ENCODE measurements at regions not wholly inside any gene's neighbourhood (a gene's known extent, or its start where the extent isn't known, plus 50 kb on each side); places are given as distances from the start of the nearest gene placed in this dataset.

DNA sequence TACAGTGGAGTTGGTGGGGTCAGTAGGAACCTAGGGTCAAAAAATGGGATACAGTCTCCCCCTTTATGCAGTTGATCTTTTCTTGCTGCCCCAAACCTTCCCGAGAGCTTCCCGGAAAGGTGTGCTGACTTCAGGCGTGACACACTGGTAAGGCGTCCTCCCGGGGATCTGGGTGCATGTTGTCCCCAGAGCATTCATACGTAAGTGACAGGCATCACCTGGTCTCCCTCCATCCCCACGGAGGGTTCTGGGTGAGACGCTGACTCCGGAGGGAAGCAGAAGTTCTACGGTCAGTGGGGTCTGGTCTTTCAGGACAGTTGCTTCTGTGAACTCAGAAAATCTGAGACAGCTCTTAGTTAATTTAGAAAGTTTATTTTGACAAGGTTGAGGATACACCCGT, 159.6 kb upstream of the RTL1 start:
- CTCF ChIA-PET = no interaction called here

DNA sequence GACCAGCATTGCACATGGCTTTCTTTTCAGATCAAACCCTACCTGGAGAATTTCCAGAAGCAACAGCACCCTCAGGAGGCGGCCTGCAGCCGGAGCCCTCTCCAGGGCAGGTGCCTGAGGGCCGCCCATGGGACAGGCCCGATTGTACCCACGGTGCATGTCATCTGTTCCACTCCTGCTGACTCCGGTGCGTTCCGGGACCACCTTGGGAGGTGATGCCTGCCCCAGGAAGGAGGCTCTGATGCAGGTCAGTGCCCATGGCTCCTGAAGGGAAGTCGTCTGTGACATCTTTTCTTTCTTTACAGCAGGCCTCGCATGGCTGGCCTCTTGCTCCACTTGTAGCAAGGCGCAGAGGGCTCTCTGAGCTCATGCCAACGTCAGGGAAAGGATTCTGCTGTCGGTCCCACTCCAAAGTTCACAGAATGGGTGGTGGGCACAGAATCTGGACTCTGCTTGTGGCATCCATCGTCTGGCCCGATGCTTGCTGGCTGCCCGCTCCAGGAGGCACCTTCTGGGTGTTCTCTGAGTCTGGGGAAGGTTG, 160.7 kb upstream of the RTL1 start:
- POLR2A ChIA-PET = no interaction called here

More for the DNA sequence above, 159.6 kb upstream of the RTL1 start:
- Mint-ChIP-seq H3K4me3 (no peak overlapping the region), H3K27me3 (no peaks in the 10 kb centered on the region), H3K27ac (no peak overlapping the region), H3K36me3 (ENCODE audit: low read depth) (no peaks in the 10 kb centered on the region), H3K9me3 (peaks cover 3% of the 10 kb centered on the region), H3K4me1 (no peaks in the 10 kb centered on the region)
- DNase-seq = no peak
- POLR2A ChIA-PET = no interaction called here

DNA sequence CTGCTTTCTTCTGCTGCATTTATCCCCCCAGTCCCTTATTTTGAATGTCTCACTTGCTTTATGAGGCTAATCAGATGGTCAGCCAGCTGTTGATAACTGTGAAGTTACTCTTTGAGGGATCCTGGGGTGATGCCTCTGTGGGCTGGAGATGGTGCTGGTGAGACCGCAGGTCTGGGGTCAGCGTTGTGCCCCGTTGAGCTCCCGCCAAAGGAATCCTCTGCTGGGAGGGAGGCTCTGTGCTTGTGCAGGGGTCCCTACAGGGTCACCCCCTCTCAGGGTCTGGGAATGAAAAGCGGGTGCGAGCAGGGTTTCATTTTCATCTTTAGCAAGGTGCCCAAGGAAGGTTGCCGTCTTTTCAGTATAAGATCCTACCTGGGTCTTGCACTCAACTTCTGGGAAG, 161.2 kb upstream of the RTL1 start:
- Mint-ChIP-seq H3K27ac (no peak overlapping the region), H3K4me1 (no peaks in the 10 kb centered on the region), H3K27me3 (no peaks in the 10 kb centered on the region), H3K36me3 (ENCODE audit: low read depth) (no peaks in the 10 kb centered on the region), H3K4me3 (no peak overlapping the region), H3K9me3 (peaks cover 3% of the 10 kb centered on the region)
- no peak for DNase-seq
- ChIA-PET POLR2A (no interaction called here), CTCF (no interaction called here)

More for the DNA sequence above, 160.7 kb upstream of the RTL1 start:
- Mint-ChIP-seq H3K4me3 (no peak overlapping the region), H3K27ac (no peak overlapping the region), H3K27me3 (no peaks in the 10 kb centered on the region), H3K4me1 (no peaks in the 10 kb centered on the region), H3K9me3 (peaks cover 3% of the 10 kb centered on the region), H3K36me3 (ENCODE audit: low read depth) (no peaks in the 10 kb centered on the region)
- CTCF ChIA-PET = no interaction called here
- no peak for DNase-seq

DNA sequence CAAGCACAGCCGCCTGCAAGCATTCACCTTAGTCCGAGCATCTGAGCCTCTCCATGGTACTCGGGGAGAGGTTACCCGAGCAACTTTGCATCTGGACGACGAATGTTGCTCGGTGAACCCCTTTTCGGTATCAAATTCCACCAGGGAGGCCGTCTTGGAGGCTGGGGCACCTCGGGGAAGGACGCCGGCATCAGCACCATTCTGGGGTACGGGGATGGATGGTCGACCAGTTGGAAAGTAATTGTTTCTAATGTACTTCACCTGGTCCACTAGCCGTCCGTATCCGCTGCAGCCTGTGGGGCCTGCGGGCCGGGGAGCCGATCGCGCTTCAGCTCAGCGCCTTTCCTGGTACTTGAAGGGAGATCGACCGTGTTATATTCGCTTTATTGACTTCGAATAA, 161.7 kb upstream of the RTL1 start:
- ChIA-PET CTCF (no interaction called here), POLR2A (no interaction called here)
- no peak overlapping the region for H3K27ac Mint-ChIP-seq
- H3K9me3 Mint-ChIP-seq = peaks cover 3% of the 10 kb centered on the region
- no peaks in the 10 kb centered on the region for H3K36me3 Mint-ChIP-seq (ENCODE audit: low read depth)
- no peaks in the 10 kb centered on the region for H3K27me3 Mint-ChIP-seq
- no peak for DNase-seq
- H3K4me1 Mint-ChIP-seq = no peaks in the 10 kb centered on the region
- no peak overlapping the region for H3K4me3 Mint-ChIP-seq

DNA sequence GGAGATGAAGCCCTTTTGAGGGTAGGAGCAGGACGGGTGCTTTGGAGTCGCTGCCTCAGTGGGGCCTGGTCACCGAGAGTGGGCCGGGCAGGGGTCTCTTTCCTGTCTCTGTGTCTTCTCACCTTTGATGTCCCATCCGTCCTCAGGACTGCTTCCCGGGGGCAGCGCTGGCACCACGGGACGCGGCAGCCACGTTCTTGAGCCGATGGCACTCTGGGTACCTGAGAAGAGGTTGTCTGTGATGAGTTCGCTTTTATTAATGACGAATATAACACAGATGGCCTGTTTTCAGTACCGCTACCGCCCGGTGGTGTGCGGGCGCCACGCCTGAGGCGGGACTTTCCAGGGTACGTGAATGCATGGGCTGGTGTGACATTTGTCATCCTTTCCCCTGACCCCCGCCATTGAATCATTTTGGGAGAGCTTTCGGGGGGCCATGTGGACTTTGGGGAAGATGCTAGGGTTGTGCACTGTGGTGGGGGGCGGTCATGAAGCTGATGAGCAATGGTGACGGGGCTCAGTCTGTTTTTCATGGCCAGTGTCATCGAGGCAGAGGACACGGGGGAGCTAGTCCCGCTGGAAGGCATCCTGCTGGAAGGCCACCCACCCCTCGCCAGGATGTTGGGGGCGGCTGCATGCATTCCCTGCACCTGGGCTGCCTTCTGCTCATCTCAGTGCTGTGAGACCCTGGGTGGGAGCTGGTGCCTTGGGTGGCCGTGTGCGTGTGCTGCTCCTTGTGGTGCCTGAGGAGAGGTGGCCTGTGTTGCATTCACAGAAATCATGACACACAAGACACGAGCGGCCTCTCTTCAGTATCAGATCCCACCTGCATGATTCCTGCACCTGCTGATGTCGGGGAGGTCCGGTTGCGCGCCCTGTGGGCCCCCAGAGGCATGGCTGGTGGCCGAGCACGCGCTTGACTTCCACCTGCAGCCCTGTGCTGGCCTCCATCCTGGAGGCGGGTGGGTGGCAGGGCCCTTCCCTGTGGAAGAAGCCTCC, 162.5 kb upstream of the RTL1 start:
- no peak overlapping the region for H3K4me3 Mint-ChIP-seq

DNA sequence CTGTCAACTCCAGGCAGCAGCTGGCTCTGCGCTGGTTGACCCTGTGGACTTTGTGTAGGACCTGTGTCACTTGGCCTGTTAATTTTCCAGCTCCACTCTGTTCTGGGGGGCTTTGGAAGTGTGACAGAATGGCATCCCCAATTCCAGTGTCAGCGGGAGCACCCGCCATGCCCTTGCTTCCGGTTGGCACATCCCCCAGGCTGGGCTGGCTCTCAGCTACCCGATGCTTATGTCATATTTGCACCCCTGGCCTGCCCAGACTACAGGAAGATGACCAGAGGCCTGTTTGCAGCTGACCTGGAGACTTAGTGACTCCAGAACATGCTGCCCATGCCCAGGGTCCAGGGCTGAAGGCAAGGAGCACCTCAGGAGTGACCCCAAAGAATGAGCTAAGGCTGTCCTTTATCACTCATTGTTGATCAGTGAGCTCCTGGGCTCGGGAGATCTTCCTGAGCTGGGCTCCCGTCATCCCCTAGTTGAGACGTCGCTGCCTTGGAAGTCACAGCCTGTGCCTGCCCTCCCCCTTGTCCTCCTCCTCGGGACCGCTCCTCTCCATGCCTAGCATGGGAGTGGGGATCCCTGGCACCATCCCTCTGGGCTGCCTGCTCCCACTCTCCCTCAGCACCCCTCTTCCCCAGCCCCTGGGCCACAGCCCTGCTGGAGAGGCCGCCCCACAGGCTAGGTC, 163.4 kb upstream of the RTL1 start:
- ChIA-PET CTCF (no interaction called here), POLR2A (no interaction called here)
- Mint-ChIP-seq H3K36me3 (ENCODE audit: low read depth) (no peaks in the 10 kb centered on the region), H3K4me1 (no peaks in the 10 kb centered on the region), H3K4me3 (no peak overlapping the region), H3K9me3 (no peaks in the 10 kb centered on the region), H3K27me3 (no peaks in the 10 kb centered on the region), H3K27ac (no peak overlapping the region)
- DNase-seq = no peak

More for the DNA sequence above, 162.5 kb upstream of the RTL1 start:
- Mint-ChIP-seq H3K36me3 (ENCODE audit: low read depth) (no peaks in the 10 kb centered on the region), H3K4me1 (no peaks in the 10 kb centered on the region), H3K27me3 (no peaks in the 10 kb centered on the region), H3K9me3 (peaks cover 3% of the 10 kb centered on the region), H3K27ac (no peak overlapping the region)
- ChIA-PET POLR2A (no interaction called here), CTCF (no interaction called here)
- no peak for DNase-seq

DNA sequence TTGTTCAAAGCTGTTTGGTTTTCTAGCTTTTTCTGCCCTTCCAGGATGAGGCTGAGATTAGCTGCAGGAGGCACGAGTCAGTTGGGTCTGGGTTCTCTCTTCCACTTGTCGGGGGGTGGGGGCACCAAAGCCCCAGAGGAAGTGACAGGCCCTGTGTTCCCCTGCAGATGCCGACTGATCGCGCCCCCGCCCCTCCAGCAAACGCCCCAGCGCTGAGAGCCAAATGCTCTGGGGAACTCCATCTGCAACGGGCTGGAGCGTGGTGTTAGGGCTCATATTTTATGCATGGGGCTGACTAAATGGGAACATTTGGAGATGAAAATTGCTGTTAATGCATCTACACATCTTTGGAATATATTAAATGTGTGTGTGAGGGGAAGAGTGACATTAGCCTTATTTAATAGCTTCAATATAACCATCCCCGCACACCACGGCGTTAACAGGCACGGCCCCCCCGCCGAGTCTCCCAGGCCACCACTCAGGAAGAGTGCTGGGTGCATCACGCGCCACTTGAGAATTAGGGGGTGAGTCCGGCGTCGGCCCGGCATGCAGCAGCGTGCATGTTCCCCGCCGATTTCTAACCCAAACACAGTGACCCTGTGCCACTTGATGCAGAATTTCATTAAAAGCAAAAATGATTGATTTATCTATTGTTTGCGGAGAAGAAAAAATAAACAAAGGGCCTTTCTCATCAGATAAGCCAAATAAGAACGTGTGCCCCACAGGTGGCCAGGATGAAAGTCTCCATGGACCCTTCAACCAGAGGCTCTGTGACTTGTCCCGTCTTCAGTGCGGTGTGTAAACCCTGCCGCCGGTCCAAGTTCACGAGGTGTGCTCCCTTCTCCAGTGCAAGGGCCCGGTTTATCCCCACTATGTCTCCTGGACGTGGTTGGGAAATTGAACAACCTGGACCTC, 165.0 kb upstream of the RTL1 start:
- Mint-ChIP-seq H3K27me3 (no peaks in the 10 kb centered on the region), H3K36me3 (ENCODE audit: low read depth) (no peaks in the 10 kb centered on the region), H3K4me3 (no peak overlapping the region), H3K9me3 (no peaks in the 10 kb centered on the region), H3K4me1 (no peaks in the 10 kb centered on the region), H3K27ac (no peak overlapping the region)
- ChIA-PET POLR2A (no interaction called here), CTCF (no interaction called here)
- no peak for DNase-seq

DNA sequence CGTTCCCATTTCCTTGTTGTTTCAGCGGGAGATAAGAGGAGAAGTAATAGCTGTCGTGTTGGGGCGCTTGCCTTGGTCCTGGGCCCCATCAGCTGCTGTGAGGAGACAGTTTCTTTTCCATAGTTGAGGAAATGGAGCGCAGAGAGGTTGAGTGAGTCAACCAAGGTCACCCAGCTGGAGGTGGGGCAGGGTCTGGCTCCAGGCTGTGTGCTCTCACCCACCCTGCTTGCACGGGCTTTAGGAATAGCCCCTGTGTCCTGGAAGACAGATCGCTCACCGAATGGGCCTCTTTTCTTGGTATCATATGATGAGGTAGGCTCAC, 165.7 kb upstream of the RTL1 start:
- DNase-seq = no peak
- no peaks in the 10 kb centered on the region for H3K4me1 Mint-ChIP-seq
- CTCF ChIA-PET = no interaction called here
- no peaks in the 10 kb centered on the region for H3K27me3 Mint-ChIP-seq
- H3K9me3 Mint-ChIP-seq = no peaks in the 10 kb centered on the region
- no peak overlapping the region for H3K4me3 Mint-ChIP-seq
- H3K27ac Mint-ChIP-seq = no peak overlapping the region
- POLR2A ChIA-PET = no interaction called here
- H3K36me3 Mint-ChIP-seq (ENCODE audit: low read depth) = no peaks in the 10 kb centered on the region

DNA sequence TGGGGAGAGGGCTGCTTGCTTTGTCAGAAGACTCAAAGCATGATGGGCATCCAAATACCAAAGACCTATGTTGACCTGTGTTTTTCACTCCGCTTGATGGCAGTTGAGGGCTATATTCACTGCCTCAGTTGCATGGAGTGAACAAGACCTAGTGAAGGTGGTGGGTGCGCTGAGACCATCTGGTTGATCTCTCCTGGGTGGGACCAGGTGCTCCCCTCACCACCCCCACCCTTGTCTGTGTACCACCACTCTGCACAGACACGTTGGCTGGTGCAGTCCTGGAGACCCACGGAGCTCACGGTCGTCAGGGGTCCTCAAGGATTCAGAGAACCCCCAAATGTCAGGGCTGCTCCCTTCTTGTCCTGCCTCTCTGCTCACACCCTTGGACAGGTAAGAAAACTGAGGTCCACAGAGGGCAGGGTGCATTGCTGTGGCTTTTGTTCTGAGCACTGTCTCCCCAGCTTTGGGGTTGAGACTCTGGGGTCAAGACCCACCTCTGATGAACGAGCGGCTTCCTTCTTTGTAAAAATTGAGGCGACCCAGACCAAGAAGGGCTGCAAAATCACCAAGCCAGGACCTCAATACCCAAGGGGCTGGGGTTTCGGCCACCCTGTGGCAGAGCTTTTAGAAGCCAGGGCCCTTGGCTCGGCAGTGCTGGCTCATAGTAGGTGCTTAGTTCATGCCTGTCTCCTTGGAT, 166.3 kb upstream of the RTL1 start:
- CTCF ChIA-PET = no interaction called here
- POLR2A ChIA-PET = no interaction called here
- H3K9me3 Mint-ChIP-seq = no peaks in the 10 kb centered on the region
- no peak for DNase-seq
- H3K27ac Mint-ChIP-seq = no peak overlapping the region
- H3K36me3 Mint-ChIP-seq (ENCODE audit: low read depth) = no peaks in the 10 kb centered on the region
- H3K4me1 Mint-ChIP-seq = no peaks in the 10 kb centered on the region
- no peak overlapping the region for H3K4me3 Mint-ChIP-seq
- H3K27me3 Mint-ChIP-seq = no peaks in the 10 kb centered on the region

DNA sequence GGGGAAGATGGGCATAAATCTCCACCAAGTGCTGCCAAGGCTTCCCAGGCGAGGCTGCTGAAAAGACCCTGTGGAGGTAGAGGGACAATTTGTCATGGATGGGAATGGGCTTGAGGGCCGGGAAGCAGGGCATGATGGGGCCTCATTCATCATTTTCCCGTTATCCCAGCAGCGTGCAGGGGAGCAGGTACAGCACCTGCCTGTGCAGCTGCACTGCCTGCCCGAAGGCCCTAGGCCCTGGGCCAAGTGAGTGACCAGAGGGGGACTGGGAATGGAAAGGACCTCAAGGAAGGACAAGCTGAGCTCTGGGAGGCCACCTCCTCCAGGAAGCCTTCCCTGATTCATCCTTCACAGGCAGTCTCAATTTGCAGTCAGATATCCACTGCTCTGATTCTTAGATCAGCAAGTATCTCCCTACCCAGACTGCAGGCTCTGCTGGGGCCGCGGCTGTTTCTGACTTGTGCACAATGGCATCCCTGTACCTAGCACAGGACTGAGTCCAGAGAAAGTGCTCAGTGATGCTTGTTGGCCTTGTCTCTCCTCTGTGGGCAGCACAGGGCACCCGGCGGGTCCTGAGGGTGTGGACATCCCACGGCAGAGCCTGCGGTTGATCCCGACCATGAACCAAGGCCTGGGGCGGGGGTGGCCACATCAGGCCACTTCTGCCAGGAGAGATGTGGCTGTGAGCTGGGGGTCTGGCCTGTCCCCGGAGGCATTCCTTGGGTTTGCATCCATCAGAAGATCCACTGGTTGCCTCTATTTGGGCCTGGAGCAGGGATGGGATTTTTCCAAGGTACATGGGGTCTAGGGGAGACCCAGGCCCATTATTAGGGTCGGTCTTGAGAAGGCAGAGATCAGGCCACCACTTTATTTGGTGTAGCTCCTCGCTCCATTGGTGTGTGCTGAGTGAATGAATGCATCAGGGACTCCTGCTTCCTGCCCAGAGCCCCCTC, 167.3 kb upstream of the RTL1 start:
- H3K27me3 Mint-ChIP-seq = peaks cover 1% of the 10 kb centered on the region
- no peaks in the 10 kb centered on the region for H3K9me3 Mint-ChIP-seq
- POLR2A ChIA-PET = no interaction called here
- CTCF ChIA-PET = no interaction called here
- no peaks in the 10 kb centered on the region for H3K36me3 Mint-ChIP-seq (ENCODE audit: low read depth)
- H3K27ac Mint-ChIP-seq = no peak overlapping the region
- no peaks in the 10 kb centered on the region for H3K4me1 Mint-ChIP-seq
- no peak overlapping the region for H3K4me3 Mint-ChIP-seq
- DNase-seq = peak; percentile 9

DNA sequence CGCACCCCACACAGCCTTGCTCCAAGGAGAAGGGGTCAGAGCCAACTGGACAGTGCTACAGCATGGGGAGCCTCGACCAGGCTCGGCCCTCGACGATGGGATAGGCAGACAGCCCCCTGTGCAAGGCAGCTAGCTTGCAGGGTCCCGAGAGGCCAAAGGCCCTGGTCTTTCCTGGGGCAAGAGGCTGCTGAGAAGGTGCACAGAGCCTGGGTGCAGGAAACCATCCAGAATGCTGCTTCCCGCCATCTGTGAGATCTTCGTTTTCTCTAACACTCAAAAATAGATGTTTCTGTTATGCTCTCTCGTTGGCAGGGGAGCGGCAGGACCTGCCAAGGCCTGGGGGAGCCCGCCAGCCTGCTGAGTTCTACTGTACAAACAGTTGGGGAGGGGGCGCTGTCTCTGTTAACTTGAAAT, 168.0 kb upstream of the RTL1 start:
- POLR2A ChIA-PET = no interaction called here
- CTCF ChIA-PET = no interaction called here
- Mint-ChIP-seq H3K36me3 (ENCODE audit: low read depth) (no peaks in the 10 kb centered on the region), H3K9me3 (no peaks in the 10 kb centered on the region), H3K27ac (no peak overlapping the region), H3K4me3 (no peak overlapping the region), H3K27me3 (peaks cover 2% of the 10 kb centered on the region), H3K4me1 (no peaks in the 10 kb centered on the region)
- peak; percentile 12 for DNase-seq

DNA sequence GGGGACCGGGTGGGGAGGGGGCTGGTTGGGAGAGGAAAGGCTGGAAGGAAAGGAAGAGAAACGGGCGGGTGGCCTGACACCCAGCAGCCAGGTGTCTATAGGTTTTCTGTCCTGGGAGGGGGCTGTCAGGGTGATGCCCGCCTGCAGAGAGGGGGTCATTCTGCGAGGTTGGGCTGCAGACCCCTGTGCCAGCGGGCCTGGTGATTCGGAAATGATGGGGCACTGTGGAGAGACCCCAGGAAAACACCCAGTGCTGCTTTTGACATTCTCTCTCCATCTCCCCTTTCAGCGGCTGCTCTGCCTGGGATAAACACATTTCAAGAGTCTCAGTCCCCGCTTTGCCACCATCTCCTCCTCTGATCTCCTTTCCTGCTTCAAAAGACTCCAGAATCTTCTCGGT, 168.5 kb upstream of the RTL1 start:
- no peaks in the 10 kb centered on the region for H3K36me3 Mint-ChIP-seq (ENCODE audit: low read depth)
- H3K9me3 Mint-ChIP-seq = no peaks in the 10 kb centered on the region
- H3K27me3 Mint-ChIP-seq = peaks cover 6% of the 10 kb centered on the region
- ChIA-PET CTCF (no interaction called here), POLR2A (no interaction called here)
- no peak overlapping the region for H3K4me3 Mint-ChIP-seq
- H3K27ac Mint-ChIP-seq = no peak overlapping the region
- DNase-seq = no peak
- no peaks in the 10 kb centered on the region for H3K4me1 Mint-ChIP-seq

All from activated CD4-positive, alpha-beta memory T cell treated with anti-CD3 and anti-CD28 coated beads, Interleukin-2, amount 10 ng/mL, durations not matched to agents 7 days and 5 days (primary cell).